ENCODE measurements at regions not wholly inside any gene's neighbourhood (a gene's known extent, or its start where the extent isn't known, plus 50 kb on each side); places are given as distances from the start of the nearest gene placed in this dataset.

GRCh38 chr16:72271699-72272240 is 99.8 kb upstream of the PMFBP1 start:
- TF ChIP-seq TEAD4 (IDR thresholded peaks at IDR 0.05): no peak
- TF ChIP-seq REST (IDR thresholded peaks at IDR 0.05; ENCODE audit: low read depth): no peak
- TF ChIP-seq YY1 (IDR thresholded peaks at IDR 0.05; ENCODE audit: low read depth): no peak
- TF ChIP-seq CREB1 (IDR thresholded peaks at IDR 0.05; ENCODE audit: low read depth): no peak
- TF ChIP-seq NFIC (IDR thresholded peaks at IDR 0.05): no peak
- TF ChIP-seq CEBPB (IDR thresholded peaks at IDR 0.05): no peak

GRCh38 chr16:72270531-72270930 is 98.6 kb upstream of the PMFBP1 start:
- no peak for TF ChIP-seq CREB1 (IDR thresholded peaks at IDR 0.05; ENCODE audit: low read depth)
- TF ChIP-seq TEAD4 (IDR thresholded peaks at IDR 0.05): no peak
- no peak for TF ChIP-seq EGR1 (IDR thresholded peaks at IDR 0.05)
- no peak for TF ChIP-seq YY1 (IDR thresholded peaks at IDR 0.05; ENCODE audit: low read depth)
- no peak for TF ChIP-seq TAF1 (IDR thresholded peaks at IDR 0.05; ENCODE audit: low read depth)
- TF ChIP-seq TCF12 (IDR thresholded peaks at IDR 0.05; ENCODE audit: low read depth): no peak
- TF ChIP-seq FOXM1 (IDR thresholded peaks at IDR 0.05; ENCODE audit: borderline replicate concordance, low read depth): no peak
- TF ChIP-seq RAD21 (IDR thresholded peaks at IDR 0.05; ENCODE audit: low read depth): no peak
- no peak for TF ChIP-seq MAX (IDR thresholded peaks at IDR 0.05)
- no peak for TF ChIP-seq CEBPB (IDR thresholded peaks at IDR 0.05)
- TF ChIP-seq ZBTB7A (IDR thresholded peaks at IDR 0.05; ENCODE audit: low read depth): no peak

- TF ChIP-seq EP300 (IDR thresholded peaks at IDR 0.05; ENCODE audit: borderline replicate concordance) (no peak), FOXM1 (IDR thresholded peaks at IDR 0.05; ENCODE audit: borderline replicate concordance, low read depth) (no peak), CREB1 (IDR thresholded peaks at IDR 0.05; ENCODE audit: low read depth) (no peak), EGR1 (IDR thresholded peaks at IDR 0.05) (no peak), TCF12 (IDR thresholded peaks at IDR 0.05; ENCODE audit: low read depth) (no peak), NFIC (IDR thresholded peaks at IDR 0.05) (no peak), ZBTB7A (IDR thresholded peaks at IDR 0.05; ENCODE audit: low read depth) (no peak), MAX (IDR thresholded peaks at IDR 0.05) (no peak), RAD21 (IDR thresholded peaks at IDR 0.05; ENCODE audit: low read depth) (no peak), TEAD4 (IDR thresholded peaks at IDR 0.05) (no peak), CEBPB (IDR thresholded peaks at IDR 0.05) (no peak), TAF1 (IDR thresholded peaks at IDR 0.05; ENCODE audit: low read depth) (no peak), REST (IDR thresholded peaks at IDR 0.05; ENCODE audit: low read depth) (no peak), YY1 (IDR thresholded peaks at IDR 0.05; ENCODE audit: low read depth) (no peak)
- TF ChIP-seq, protein P1, sequence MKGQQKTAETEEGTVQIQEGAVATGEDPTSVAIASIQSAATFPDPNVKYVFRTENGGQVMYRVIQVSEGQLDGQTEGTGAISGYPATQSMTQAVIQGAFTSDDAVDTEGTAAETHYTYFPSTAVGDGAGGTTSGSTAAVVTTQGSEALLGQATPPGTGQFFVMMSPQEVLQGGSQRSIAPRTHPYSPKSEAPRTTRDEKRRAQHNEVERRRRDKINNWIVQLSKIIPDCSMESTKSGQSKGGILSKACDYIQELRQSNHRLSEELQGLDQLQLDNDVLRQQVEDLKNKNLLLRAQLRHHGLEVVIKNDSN (IDR thresholded peaks at IDR 0.05): no peak
Observed at GRCh38 chr16:72266836-72267235, 94.9 kb upstream of the PMFBP1 start.

GRCh38 chr16:72264771-72265170 is 92.8 kb upstream of the PMFBP1 start:
- no peak for TF ChIP-seq TCF12 (IDR thresholded peaks at IDR 0.05; ENCODE audit: low read depth)
- TF ChIP-seq EGR1 (IDR thresholded peaks at IDR 0.05): no peak
- TF ChIP-seq, protein P1 (IDR thresholded peaks at IDR 0.05): no peak
- no peak for TF ChIP-seq TAF1 (IDR thresholded peaks at IDR 0.05; ENCODE audit: low read depth)
- no peak for TF ChIP-seq CEBPB (IDR thresholded peaks at IDR 0.05)
- no peak for TF ChIP-seq FOXM1 (IDR thresholded peaks at IDR 0.05; ENCODE audit: borderline replicate concordance, low read depth)
- TF ChIP-seq NFIC (IDR thresholded peaks at IDR 0.05): no peak
- no peak for TF ChIP-seq YY1 (IDR thresholded peaks at IDR 0.05; ENCODE audit: low read depth)
- no peak for TF ChIP-seq RAD21 (IDR thresholded peaks at IDR 0.05; ENCODE audit: low read depth)
- no peak for TF ChIP-seq CREB1 (IDR thresholded peaks at IDR 0.05; ENCODE audit: low read depth)
- no peak for TF ChIP-seq TEAD4 (IDR thresholded peaks at IDR 0.05)
- TF ChIP-seq REST (IDR thresholded peaks at IDR 0.05; ENCODE audit: low read depth): no peak
- no peak for TF ChIP-seq MAX (IDR thresholded peaks at IDR 0.05)
- no peak for TF ChIP-seq EP300 (IDR thresholded peaks at IDR 0.05; ENCODE audit: borderline replicate concordance)
- TF ChIP-seq ZBTB7A (IDR thresholded peaks at IDR 0.05; ENCODE audit: low read depth): no peak
